ENCODE measurements at regions not wholly inside any gene's neighbourhood (a gene's known extent, or its start where the extent isn't known, plus 50 kb on each side); places are given as distances from the start of the nearest gene placed in this dataset.

GRCh38 chr12:92574911-92575570, 127.7 kb upstream of the PLEKHG7 start:
- no peak for DNase-seq

GRCh38 chr12:92574051-92574783, 128.6 kb upstream of the PLEKHG7 start:
- no peak for DNase-seq

GRCh38 chr12:92573104-92573503, 129.7 kb upstream of the PLEKHG7 start:
- DNase-seq: no peak

- no peak for DNase-seq
Measured at GRCh38 chr12:92571844-92572543, 130.8 kb upstream of the PLEKHG7 start.

GRCh38 chr12:92571169-92571568, 131.6 kb upstream of the PLEKHG7 start:
- DNase-seq: no peak

GRCh38 chr12:92570056-92570753, 132.6 kb upstream of the PLEKHG7 start:
- DNase-seq: peak; percentile 88

- DNase-seq: no peak
Measured at GRCh38 chr12:92568691-92569090, 134.1 kb upstream of the PLEKHG7 start.

GRCh38 chr12:92566448-92567019, 136.3 kb upstream of the PLEKHG7 start:
- no peak for DNase-seq

GRCh38 chr12:92563819-92564218, 139.0 kb upstream of the PLEKHG7 start:
- DNase-seq: no peak

GRCh38 chr12:92562063-92562734, 140.6 kb upstream of the PLEKHG7 start:
- DNase-seq: no peak

- peak; percentile 84 for DNase-seq
Measured at GRCh38 chr12:92561543-92561899, 141.3 kb upstream of the PLEKHG7 start.

- DNase-seq: no peak
Measured at GRCh38 chr12:92560713-92561542, 141.9 kb upstream of the PLEKHG7 start.

GRCh38 chr12:92558806-92559205, 144.0 kb upstream of the PLEKHG7 start:
- no peak for DNase-seq

GRCh38 chr12:92558215-92558773, 144.5 kb upstream of the PLEKHG7 start:
- no peak for DNase-seq

- DNase-seq: no peak
Measured at GRCh38 chr12:92557422-92557724, 145.4 kb upstream of the PLEKHG7 start.

GRCh38 chr12:92556637-92557421, 146.0 kb upstream of the PLEKHG7 start:
- no peak for DNase-seq

GRCh38 chr12:92556141-92556540, 146.6 kb upstream of the PLEKHG7 start:
- DNase-seq: no peak

GRCh38 chr12:92554158-92555073, 148.4 kb upstream of the PLEKHG7 start:
- DNase-seq: no peak

- DNase-seq: peak; percentile 59
Measured at GRCh38 chr12:92553389-92553788, 149.4 kb upstream of the PLEKHG7 start.
